Thoracic aorta (tissue), 2 donors: ENCODE measurements at regions not wholly inside any gene's neighbourhood (a gene's known extent, or its start where the extent isn't known, plus 50 kb on each side); places are given as distances from the start of the nearest gene placed in this dataset.

Experiments
- ATAC-seq: fragments of 150-250 bp; one replicate; pipeline ENCODE4 v1.8.0; 2017; ENCODE audit warnings: low read depth; ENCODE audit not compliant: insufficient number of reproducible peaks, low FRiP score
- DNase-seq: peaks from one replicate; pipeline ENCODE4 v3.0.0-alpha.2; 2020; ENCODE audit warnings: low spot score
- H3K27ac ChIP-seq, 2 donors: fragments of 200-600 bp; sonication (generic); 1 replicate in 1 of 2; 2 replicates in 1 of 2; pipeline ENCODE4 v1.5.1; 2016; ENCODE audit warnings: mild to moderate bottlenecking in 2 of 2, moderate library complexity in 2 of 2
- H3K27me3 ChIP-seq: fragments of 200-600 bp; sonication (generic); replicated peaks from 2 replicates; pipeline ENCODE4 v1.6.0; 2016; ENCODE audit warnings: mild to moderate bottlenecking; ENCODE audit not compliant: insufficient read depth
- H3K36me3 ChIP-seq: fragments of 200-600 bp; sonication (generic); one replicate; pipeline ENCODE4 v1.5.1; 2016
- H3K4me1 ChIP-seq, 2 donors: fragments of 200-600 bp; sonication (generic); 1 replicate in 1 of 2; 2 replicates in 1 of 2; pipeline versions ENCODE4 v1.5.1 to v1.6.0; 2016; ENCODE audit warnings: low read depth in 2 of 2, mild to moderate bottlenecking in 1 of 2; ENCODE audit not compliant: control insufficient read depth in 1 of 2
- H3K4me3 ChIP-seq: fragments of 200-600 bp; sonication (generic); 2 replicates; pipeline ENCODE4 v1.5.1; 2016; ENCODE audit warnings: mild to moderate bottlenecking
- H3K9me3 ChIP-seq: fragments of 200-600 bp; sonication (generic); 2 replicates; pipeline ENCODE4 v1.5.1; 2016
- CTCF ChIP-seq: fragments of 200-600 bp; sonication (generic); IDR thresholded peaks from one replicate; pipeline ENCODE4 v1.5.1; 2019; ENCODE audit warnings: antibody characterized with exemption

GRCh38 chr2:167602122-167602521 lies 645.3 kb downstream of the STK39 start:
- DNase-seq (no peak), ATAC-seq (no peak)
- Histone ChIP-seq H3K27ac (no peak overlapping the region), H3K9me3 (no peaks in the 10 kb centered on the region), H3K27me3 (no peaks in the 10 kb centered on the region), H3K4me1 (no peaks in the 10 kb centered on the region), H3K36me3 (no peaks in the 10 kb centered on the region), H3K4me3 (no peak overlapping the region)
- no peak for TF ChIP-seq CTCF

GRCh38 chr2:167599219-167599618 lies 648.2 kb downstream of the STK39 start:
- H3K36me3 ChIP-seq: no peaks in the 10 kb centered on the region
- TF ChIP-seq CTCF: no peak
- no peak overlapping the region for H3K4me3 ChIP-seq
- no peak for DNase-seq
- no peak for ATAC-seq
- no peaks in the 10 kb centered on the region for H3K9me3 ChIP-seq
- no peaks in the 10 kb centered on the region for H3K27me3 ChIP-seq
- H3K4me1 ChIP-seq: no peaks in the 10 kb centered on the region
- H3K27ac ChIP-seq: no peak overlapping the region

- Histone ChIP-seq H3K4me3 (no peak overlapping the region), H3K4me1 (no peaks in the 10 kb centered on the region), H3K27me3 (no peaks in the 10 kb centered on the region), H3K27ac (no peak overlapping the region), H3K36me3 (no peaks in the 10 kb centered on the region), H3K9me3 (no peaks in the 10 kb centered on the region)
- no peak for DNase-seq
- TF ChIP-seq CTCF: no peak
- no peak for ATAC-seq
Observed at GRCh38 chr2:167595839-167596471, 651.4 kb downstream of the STK39 start.

- Histone ChIP-seq H3K27me3 (no peaks in the 10 kb centered on the region), H3K4me3 (no peak overlapping the region), H3K4me1 (no peaks in the 10 kb centered on the region), H3K9me3 (no peaks in the 10 kb centered on the region), H3K27ac (no peak overlapping the region), H3K36me3 (no peaks in the 10 kb centered on the region)
- ATAC-seq (no peak), DNase-seq (no peak)
- TF ChIP-seq CTCF: no peak
Observed at GRCh38 chr2:167595021-167595420, 652.4 kb downstream of the STK39 start.

GRCh38 chr2:167592441-167592840 lies 655.0 kb downstream of the STK39 start:
- Histone ChIP-seq H3K9me3 (no peaks in the 10 kb centered on the region), H3K27ac (no peak overlapping the region), H3K4me1 (no peaks in the 10 kb centered on the region), H3K4me3 (no peak overlapping the region), H3K36me3 (no peaks in the 10 kb centered on the region), H3K27me3 (no peaks in the 10 kb centered on the region)
- no peak for TF ChIP-seq CTCF
- ATAC-seq (no peak), DNase-seq (no peak)
